DMS 273 treated with DMSO at 0.1 percent for 48 hours (cell line): ENCODE measurements at regions not wholly inside any gene's neighbourhood (a gene's known extent, or its start where the extent isn't known, plus 50 kb on each side); places are given as distances from the start of the nearest gene placed in this dataset.

Experiments
- DNase-seq: peaks from one replicate; lab custom pipeline; 2025; lab: John Stamatoyannopoulos, UW

DNA sequence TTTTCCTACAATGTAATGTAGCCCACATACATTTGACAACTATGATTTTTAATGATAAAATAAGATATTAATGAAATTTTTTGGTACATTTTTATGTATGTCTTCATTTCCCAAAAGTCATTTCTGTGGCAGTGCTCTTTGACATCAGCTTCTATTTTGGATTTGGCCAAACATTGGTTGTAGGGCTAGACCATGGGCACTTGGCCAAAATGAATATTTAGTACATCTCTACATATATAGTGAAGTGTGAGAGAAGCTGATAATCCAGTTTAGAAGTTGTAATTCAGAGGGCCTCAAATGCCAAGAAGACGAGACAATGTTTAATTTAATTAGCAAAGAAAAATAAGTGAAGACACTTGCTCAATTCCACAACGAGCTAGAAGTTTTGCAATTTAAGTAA, 724.9 kb upstream of the SOX9 start:
- DNase-seq: no peak

DNA sequence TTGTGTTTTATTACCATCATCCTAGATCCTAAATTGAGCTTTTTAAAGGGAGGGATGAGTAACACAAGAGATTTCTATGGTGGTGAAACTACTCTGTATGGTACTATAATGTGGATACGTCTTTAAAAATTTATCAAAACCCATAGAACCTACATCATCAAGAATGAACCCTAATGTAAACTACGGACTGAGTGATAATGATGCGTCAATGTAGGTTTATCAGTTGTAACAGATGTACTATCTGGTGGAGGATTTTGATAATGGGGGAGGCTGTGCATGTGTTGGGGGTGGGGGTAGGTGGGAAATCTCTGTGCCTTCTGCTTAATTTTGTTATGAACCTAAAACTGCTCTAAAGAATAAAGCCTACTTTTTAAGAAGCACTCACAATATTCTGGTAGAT, 724.1 kb upstream of the SOX9 start:
- DNase-seq: no peak

DNA sequence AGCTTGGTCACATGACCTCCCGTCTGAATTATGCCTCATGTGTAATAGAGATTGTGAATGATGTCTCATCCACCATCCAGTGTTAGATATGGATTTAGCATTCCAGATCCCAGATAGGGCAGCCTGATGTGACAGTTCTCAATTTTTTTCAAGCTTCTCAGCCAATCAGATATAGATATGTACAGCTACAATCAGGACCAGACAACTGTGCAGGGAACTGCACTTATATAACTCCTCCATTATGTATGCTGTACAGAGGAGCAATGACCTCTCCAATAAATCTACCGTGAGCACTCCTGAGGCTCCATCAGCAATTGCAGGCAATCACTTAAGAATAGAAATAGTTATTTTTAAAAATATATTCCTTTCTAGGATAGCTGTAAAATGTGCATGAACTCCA, 722.8 kb upstream of the SOX9 start:
- no peak for DNase-seq

DNA sequence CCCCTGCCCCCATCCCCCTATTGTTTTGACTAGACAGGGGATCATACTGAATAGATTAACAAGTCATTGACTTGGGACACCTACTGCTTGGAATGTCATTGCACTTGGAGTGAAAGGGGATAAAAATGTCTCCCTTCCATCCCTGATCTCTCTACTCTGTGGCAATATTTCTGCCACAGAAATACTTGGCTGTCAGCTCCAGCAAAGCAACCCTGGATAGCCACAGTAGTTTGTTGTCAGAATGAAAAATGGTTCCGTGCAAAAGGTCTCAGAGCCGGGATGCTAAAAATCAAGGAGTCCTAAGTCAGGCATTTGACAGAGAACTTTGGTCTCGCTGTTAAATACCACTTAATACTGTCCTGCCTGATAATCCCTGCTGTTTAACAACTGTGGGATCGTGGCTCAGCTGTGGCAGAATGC, 722.0 kb upstream of the SOX9 start:
- DNase-seq: no peak

DNA sequence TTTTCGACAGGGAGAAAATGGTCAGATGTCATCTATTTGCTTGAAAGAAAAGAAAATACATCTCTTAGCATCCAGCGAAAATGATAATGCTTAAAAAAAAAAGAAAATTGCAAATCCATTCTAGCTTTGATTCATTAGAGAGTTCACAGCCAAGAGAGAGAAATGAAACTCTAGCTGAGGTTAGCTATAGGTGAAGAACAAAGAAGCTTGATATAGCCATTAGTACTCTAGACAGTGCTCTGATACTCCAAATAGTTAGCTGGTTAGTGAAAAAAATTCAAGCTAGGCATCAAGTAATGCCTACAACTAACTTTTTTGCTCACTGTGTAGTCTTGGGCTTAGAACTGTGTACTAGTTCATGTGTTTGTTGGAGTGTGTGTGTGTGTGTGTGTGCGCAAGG, 721.6 kb upstream of the SOX9 start:
- no peak for DNase-seq

DNA sequence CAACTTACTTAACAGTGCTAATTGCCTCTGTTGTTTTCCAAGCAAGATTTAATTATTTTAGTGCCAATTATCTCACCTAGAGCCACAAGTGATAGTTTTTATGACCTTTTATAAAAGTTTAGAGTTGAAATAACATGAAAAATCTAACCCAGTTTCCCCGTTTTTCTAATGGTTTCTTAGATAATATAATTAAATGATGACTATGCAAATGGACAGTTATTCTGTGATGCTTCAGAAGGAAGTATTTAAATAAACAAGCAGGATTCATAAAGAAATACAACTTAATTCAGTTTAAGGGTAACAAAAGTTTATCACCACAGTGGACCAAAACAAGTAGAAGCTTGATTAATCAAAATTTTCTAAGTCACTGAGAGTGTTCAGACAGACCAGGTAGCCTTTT, 721.2 kb upstream of the SOX9 start:
- no peak for DNase-seq

DNA sequence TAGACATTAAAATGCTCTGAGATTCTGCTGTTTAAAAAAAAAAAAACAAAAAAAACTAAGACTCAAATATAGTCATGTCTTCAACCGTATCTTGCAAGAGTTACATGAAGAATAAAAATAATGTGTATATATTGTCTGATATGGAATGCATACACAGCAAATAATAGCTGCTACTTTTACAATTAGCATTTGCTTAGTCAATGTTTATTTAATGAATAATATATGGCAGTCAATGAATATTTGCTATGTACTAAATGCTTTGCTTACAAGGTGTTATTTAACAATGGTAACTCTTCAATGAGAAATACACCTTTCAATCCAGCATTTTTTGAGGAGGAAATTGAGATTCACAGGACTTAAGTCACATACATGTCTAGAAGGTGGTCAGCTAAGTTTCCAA, 718.8 kb upstream of the SOX9 start:
- no peak for DNase-seq

DNA sequence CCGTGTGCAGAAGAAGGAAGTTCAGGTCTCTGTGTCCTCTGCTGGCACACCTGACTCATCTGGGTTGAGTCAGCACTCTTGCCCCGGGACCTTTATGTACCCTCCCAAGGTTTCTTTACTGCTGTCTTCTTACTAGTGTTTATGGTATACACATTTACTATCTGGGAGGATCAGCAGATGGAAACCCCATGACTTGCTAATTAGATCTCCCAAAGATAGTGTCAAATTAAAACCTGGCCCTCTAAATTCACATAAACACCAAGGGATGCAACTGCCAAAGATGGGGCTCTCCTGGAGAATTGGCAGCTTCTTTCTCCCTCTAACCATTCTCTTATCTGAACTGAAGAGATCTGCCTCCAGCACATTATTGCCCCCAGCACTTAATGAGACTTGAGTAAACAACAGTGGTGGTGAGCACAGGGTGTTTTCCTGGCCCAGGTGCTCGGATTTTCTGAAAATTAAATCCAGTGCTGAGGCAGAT, 718.1 kb upstream of the SOX9 start:
- no peak for DNase-seq

DNA sequence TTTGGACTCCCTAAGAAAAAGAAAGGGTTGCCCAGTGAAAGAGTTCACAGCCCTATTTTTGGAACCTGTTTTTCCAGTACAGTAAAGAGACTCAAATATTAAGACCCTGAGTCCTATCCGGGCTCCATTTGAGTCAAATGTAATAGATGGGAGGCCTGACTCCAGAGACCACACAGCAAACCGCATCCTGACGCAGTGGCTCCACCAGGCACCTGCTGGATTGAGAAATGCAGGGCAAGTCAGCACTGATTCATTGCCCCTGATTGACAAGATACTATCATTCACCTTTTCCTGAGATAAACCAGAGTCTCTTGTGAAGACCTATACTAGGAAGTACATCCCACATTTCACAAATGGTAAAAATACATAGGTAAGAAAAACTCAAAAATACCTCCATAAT, 715.7 kb upstream of the SOX9 start:
- DNase-seq: no peak

DNA sequence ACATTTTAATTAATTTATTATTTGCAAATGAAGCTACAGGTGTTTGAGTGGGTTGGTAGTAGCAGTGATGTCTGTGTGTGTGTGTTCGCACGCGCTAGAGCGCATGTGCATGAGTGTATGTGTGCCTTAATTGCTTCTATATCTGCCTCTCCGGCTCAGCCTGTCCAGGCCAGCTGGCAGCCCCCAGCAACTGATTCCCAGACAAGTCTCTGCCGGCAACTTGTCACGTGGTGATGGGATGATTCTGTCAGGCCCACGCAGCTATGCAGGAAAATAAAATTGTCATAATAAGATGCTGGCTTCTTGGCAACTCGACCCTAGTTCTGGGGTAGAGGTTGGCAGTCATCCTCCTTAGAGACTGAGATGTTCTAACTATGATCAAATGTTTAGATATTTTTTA, 712.8 kb upstream of the SOX9 start:
- no peak for DNase-seq

DNA sequence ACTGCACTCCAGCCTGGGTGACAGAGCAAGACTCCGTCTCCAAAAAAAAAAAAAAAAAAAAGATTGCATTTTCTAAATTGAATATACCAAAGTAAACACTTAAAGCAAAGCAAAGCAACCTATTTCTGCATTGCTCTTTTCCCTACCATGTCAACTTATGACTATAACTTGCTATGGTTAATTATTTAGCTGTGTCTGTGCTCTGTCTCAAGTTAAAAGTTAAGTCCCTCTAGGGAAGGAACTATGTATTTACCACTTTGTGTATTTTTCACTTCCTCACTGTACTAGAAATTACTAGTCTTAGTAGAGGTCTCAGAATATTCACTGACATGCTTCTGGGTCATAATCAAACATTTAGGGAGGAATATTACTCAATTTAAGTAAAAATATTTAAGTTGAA, 711.7 kb upstream of the SOX9 start:
- no peak for DNase-seq

DNA sequence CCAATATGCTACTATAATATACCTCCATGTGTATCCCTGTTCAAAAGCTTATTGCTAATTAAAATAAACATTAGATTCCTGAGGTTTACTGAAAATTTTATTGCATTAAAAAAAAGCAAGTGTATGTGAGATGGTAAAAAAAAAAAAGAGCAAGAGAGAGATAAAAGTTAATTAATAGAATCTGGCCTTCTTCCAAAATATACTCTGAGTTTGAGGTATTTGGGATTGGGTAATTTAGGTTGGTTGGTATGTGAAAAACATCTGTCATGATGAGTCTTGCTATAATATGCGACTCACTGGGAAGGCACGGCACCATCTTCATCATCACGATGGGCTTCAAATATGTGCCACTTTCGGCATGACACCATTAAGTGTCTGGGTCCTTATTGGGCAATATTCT, 711.1 kb upstream of the SOX9 start:
- no peak for DNase-seq

DNA sequence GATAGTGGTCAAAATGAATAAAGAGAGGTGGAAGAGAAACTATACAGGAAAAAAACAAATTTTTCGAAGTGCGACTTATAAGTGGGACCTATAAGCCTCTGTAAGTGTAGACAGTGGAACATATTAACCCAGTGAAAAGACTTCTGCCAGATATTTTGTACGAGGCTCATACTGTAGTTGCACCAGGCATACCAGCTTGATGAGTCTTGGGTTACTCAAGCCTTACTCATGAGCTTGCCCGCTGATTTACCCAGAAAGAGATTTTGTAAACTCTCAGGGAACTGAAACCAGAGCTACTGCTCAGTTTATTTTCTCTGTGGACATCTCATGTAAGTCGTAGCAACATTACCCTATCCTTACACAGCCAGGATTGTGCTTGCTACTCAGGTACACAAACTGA, 708.0 kb upstream of the SOX9 start:
- DNase-seq: no peak

DNA sequence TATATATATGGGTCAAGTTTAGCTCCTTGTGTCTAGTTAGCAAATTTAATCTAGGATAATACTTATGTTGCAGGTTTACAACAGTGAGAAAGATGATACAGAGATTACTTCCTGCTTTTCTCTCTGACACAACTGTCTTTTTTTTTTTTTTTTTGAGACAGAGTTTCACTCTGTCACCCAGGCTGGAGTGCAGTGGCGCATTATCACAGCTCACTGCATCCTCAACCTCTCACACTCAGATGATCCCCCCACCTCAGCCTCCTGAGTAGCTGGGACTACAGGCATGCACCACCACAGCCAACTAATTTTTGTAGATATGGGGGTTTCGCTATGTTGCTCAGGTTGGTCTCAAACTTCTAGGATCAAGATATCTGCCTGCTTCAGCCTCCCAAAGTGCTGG, 706.9 kb upstream of the SOX9 start:
- no peak for DNase-seq

DNA sequence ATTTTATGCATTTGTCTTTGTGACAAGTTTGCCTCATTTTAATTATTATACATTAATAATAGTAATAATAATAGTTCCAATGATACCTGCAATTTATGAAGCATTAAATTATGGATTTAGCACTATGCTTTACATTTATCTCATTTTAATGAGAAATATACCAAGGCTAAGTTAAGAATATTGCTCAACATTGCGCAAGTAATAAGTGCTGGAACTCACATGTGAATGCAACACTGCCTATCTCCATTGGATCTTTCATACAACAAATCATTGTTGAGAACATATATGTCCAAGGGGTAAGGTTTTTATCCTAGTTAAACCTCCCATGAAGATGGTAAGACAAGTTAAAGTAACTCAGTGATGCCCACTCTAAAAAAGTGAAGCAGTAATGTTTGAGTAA, 703.7 kb upstream of the SOX9 start:
- no peak for DNase-seq

DNA sequence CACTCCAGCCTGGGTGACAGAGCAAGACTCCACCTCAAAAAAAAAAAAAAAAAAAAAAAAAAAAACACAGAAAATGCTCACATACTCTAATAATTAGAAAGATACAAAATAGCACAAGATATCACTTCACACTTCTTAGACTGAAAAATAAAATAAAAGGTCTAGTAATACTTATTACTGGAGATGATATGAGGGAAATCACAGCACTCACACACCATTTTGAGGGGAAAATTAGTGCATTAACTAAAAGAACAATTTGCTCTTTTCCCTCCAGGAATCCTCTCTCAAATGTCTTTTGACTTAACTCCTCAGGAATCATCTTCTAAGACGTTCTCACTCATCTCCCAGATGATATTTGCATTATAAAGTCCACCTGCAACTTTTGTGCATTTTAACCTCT, 697.9 kb upstream of the SOX9 start:
- DNase-seq: no peak

DNA sequence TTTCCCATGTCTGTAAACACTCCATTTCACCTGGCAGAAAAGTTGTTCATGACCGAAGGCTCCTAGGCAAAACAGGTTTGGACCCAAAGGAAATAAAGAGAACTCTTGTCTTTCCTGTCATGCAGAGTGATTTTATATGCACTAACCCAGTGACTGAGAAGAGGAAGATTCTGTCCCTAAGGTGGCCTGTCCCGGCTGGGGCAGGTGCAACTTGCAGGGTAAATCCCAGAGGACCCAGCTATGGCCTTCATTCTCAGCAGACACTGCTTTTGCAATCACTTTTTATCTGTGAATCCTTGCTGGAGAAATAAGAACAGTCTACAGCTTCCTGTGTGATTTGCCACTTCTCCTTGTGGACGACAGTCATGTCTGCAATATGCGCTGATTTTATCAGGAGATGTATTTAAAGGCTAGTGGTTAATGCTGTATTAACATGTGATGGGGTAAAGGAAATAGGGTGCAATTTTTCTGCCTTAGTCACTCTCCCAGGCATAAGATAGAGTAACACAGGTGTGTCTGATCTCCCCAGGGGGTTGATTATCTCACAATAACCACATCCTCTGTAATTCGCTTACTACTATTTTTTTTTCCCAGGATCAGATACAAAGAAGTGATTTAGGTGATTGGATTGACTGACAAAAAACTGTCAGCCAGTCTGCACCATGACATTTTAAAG, 696.8 kb upstream of the SOX9 start:
- no peak for DNase-seq

DNA sequence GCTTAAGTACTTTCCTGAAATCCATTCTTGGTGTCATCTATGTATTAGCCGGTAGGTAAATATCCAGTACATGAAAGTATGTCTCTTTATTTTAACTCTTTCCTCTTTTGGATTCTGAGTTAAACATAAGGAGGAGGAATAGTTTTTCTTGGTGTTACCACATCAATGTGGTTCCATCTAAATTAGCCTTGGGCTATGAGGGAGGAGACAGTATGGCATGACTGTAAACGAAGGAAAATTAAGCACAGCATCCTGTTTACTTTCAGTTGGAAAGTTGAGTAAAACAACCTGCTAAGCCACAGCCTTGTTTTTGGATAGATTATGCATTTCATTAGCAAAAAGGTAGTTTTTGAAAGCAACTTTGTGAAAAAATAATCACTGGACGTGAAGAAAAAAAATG, 693.0 kb upstream of the SOX9 start:
- DNase-seq: no peak

DNA sequence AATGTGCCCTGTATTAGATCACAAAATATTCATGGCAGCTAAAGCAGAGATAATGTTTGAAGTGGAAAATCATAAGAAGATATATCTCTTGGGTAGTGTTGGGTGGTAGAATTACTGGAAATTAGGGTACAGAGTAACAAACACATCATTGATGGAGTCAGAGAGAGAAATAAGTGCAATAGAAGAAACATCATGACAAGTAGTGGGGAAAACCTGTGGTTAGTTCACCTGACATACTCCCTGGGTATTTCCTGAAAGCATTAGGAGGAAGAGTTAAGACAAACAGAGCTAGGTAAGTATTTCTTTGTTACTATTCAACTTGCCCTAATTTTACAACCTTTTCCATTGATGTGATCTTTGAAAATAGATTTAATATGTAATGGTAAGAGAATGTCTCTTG, 691.9 kb upstream of the SOX9 start:
- DNase-seq: no peak

DNA sequence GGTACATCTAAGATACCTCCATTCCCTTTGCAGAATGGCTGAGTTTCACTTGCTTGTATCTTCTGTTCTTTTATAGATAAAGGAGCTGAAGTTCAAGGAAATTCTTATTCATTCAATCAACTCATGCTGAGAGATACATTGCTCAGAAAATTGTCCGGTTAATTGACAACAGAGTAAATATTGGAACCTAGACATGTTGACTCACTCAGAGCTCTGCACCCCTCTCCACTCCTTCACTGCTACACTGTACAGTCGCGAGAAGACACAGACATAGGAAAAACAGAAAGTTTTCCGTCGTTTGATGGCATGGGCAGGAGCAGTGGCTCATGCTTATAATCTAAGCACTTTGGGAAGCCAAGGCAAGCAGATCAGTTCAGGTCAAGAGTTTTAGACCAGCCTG, 690.5 kb upstream of the SOX9 start:
- no peak for DNase-seq

DNA sequence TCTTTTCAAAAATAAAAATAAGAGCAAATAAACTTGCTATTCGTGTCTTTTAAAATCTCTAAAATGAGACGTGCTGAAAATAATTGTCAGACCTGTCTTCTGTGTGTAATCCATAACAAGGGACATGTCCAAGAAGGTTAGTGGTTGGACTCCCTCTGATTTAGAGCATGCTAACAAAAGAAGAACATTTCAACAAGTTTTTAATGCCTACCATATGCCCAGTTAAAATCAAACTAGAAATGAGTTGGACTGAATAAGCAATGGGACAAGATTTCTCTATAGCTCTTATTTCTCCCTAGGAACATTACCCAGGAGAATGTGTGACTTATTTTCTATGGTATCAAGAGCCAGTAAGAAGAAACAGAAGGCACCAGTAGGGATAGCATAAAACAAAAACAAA, 689.7 kb upstream of the SOX9 start:
- no peak for DNase-seq

DNA sequence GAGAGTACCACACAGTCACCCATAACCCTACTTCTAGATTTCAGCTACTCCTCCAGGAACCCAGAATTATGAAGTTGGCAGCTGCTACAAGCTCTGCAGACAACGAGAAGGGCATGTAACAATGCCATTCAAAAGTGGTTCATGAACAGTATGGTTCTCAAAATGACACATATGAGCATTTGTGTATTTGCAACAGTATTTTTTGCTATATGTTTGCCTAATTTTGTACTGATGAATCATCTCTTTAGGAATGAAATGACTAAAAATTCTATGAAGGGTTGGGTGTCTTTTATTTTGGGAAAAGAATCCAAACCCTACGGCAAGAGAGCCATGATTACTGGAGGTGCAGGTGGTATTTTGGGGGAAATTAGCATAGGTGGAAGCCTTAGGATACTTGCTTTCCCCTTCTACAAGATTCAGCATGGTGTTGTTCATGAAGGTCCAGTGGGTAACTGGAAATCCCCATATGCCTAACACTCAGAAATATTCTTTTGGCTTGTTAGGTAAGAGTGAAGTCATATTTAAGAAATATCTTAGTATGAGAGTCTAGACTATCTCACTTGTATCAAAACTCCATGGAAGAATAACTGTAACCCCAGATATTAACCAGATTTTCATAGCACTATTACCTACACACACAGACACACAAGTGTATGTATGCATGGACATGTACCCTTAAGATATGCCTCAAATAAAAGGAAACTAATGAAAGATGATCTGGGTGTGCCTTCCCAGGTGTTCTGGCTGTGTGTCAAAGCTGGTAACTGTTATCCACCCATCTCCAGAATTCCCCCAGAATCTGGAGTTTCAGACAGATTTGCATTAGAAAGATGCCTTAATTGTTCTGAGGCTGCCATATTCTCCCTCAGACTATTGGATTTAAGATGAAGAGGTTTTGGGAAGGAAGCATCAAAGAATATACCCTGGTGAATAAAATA, 688.2 kb upstream of the SOX9 start:
- DNase-seq: no peak

DNA sequence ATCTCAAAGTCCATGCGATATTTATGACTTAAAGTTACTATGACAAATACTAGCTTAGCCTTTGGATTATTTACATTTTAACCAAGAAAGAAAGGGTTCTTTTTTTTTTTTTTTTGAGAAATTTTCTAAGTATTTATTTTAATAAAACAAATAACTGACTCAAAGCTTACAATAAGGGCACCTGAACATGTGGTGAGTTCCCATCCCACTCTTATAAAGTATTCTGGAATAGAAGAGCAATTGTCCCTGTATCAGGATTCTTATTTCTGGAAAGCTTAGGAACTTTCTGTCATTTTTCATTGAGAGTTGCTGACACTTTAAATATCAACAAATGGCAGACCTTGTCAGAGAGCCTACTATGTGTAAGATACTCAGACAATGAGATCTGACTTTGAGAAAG, 686.1 kb upstream of the SOX9 start:
- no peak for DNase-seq

DNA sequence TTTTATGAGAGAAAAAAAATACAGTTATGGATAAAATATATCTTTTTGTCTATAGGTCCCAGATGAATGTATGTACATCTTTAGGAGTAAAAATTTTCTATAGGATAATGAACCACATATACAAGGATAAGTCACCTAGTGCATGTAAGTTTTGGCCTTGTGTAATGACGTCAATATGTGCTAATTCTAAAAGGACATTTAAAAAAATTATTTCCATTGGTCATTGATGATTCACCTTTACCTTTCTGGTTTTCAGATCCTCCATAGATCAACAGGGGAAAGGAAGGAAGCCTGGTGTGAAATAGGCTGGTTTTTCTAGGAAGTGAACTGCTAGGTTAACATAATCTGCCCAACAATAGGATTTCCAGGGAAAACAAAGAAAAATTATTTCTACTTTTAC, 684.3 kb upstream of the SOX9 start:
- no peak for DNase-seq
